ENCODE measurements at regions not wholly inside any gene's neighbourhood (a gene's known extent, or its start where the extent isn't known, plus 50 kb on each side); places are given as distances from the start of the nearest gene placed in this dataset.
"Not testable (repeated sequence)": the region's sequence is repeated elsewhere in the genome, so short reads cannot be mapped to it uniquely, and the experiment has no call there.

DNA sequence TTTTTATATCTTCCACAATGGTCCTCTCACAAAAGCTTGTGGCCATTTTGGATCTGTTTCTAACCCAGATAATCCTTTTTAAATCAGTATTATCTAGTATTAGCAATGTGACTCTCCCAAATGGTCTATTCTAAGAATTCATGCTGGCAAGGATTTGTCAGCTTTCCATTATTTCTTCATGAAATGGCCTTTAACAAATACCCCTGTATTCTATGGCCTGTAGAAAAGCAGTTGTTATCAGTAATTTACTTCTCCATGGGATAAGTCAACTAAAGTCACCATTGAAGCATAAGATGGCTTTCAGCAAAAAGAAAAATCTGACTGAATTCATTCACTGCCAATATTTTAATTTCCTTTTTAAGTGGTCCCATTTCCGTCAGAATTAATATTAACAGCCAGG is 346.4 kb upstream of the FAM174A start:
- no peak for DNase-seq

DNA sequence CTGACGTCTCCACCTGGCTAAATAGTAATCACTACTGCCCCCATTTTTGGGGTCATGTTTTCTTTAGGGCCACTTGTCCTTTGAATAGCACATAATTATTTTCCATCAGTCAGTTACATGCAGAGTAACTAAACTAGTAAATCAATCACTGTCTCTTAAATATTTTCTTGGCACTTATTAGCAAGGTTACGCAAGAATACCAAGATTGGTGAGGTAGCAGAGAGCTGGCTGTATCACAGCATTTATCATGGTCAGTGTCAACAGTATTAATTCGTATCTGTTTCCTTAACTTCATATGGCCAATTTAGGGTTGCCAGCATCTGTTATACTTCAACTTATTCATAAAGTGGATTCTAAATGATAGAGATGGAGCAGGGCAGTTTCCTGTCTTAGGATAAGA is 346.8 kb upstream of the FAM174A start:
- DNase-seq, result no peak

DNA sequence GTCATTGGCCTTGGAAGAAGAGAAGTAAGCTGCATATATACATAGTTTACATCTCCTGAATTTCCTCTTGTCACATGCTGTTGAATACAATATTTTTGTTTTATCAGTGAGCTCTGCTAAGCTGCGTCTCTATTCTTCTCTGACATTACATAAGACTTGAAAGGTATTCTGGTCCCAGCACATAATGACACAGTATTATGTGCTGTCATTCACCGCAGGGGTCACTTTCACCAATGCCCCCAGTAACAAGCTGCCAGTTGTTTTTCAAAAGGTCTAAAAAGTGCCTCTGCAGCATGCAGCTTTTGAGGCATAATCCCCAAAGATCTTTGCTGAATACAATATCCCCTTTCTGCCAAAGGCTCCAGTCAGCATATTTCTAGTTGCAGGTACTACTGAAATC is 349.0 kb upstream of the FAM174A start:
- no peak for DNase-seq

DNA sequence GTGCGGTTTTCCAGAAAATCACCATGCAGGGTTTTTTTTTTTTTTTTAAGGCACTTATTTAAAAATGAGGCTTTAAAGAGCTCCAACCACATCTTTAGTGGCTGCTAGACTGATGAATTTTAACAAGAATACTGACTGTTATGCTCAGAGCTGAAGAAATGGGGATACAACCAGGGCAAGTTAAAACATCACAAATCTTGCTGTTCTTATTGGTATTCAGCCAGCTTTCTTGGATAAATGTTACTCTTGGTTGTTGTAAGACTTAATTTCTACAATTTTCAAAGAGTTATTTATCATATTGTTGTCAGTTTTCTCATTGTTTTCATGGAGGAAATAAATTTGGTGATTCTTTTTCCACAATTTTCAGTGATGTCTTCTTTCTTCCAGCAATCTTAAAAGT is 352.8 kb upstream of the FAM174A start:
- DNase-seq, result no peak

DNA sequence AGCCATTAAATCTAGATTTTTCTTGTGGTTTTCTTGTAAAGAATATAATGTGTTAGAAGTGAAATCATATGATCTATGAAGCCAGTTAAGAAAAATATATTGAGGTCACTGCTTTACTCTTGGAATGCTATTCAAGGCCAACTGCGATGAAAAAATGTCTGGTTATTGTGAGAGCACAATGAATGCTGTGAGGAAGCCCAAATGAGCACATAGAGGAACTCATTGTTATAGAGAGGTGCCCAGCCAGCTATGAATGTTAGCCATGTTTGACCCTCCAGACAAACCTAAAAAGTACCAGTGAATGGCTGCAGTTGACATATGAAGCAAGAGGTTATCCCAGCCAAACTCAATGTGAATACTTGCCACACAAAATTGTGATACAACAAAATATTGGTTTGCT is 359.8 kb upstream of the FAM174A start:
- no peak for DNase-seq

DNA sequence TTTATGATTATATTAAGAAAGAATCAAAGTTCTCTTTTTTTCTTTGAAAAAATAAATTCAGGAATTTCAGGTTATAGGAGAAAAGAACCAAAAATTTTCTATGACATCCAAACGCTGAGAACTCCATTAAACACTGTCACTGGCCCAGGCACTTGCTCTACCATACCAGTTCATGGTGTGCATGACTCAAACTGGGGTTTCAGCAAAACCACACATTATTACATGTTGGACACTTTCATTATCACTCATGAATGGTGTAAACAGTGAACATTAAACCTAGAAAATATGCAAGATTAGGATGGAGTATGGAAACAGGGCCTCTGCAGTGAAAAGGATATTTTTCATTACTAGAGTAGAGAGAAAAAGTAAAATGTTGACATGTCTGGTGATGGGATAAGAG is 369.9 kb upstream of the FAM174A start:
- DNase-seq, result no peak

DNA sequence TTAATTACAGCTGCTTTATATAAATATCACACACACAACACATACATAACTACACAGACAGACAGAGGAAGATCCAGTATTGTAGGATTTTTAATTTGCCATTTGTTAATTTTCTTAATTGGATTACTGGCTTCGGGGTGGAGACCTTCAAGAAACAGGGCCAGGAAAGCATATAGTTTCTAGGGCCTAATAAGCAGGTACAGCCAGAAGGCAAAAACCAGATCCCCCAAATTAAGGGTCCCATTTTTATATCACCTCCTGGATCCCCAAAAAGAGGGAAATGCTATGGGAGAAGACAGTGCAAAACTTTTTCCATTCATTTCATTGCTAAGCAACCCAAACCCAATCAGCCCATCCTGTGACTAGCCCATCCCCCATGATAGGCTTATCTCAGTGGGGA is 373.3 kb upstream of the FAM174A start:
- no peak for DNase-seq

DNA sequence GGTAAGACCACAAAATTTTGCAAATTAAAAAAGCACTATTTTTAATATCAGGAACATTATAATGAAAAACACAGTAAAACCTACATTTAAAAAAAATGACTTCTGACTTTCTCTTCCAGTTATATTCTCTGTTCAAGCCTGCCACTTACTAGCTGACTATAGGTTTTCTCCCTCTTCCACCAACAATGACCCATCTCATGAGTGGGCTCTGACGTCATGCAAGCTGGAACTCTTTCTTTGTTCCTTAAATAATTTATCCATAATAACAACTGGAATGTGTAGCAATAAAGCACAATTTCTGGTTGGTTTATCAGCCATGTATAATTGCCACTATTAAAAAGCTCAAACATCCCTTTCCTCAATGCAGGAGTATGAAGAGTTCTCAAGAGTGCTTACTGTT is 378.1 kb upstream of the FAM174A start:
- DNase-seq, result no peak

DNA sequence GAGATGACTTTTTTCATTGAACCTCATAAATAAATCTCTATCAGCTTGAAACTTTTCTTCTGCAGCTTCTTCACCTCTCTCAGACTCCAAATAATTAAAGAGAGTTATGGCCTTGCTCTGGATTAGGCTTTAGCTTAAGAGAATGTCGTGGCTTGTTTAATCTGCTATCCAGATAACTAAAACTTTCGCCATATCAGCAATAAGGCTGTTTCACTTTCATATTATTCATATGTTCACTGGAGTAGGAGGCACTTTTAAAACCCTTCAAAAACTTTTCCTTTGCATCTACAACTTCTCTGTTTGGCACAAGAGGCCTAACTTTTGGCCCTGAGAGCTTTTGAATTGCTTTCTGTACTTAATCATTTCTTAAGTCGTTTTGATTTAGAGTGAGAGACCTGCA is 386.9 kb upstream of the FAM174A start:
- no peak for DNase-seq

DNA sequence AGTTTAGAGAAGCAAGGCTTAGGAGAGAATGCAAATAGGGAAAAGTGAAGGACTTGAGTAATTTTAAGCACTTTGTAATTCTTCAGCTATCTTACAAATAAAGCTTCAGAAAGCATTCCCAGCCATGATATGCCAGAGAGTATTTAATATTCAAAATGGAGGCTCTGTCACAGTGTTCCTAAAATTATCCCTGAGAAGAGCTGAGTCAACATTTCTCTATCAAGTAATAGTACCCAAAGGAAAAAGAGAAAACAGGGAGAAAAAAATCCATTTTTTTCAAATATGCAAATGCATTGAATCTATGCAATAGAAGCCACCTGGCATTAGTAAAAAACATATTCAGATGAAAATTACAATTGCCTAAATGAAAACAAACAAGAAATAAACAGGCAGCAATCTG is 392.6 kb upstream of the FAM174A start:
- DNase-seq, result no peak

DNA sequence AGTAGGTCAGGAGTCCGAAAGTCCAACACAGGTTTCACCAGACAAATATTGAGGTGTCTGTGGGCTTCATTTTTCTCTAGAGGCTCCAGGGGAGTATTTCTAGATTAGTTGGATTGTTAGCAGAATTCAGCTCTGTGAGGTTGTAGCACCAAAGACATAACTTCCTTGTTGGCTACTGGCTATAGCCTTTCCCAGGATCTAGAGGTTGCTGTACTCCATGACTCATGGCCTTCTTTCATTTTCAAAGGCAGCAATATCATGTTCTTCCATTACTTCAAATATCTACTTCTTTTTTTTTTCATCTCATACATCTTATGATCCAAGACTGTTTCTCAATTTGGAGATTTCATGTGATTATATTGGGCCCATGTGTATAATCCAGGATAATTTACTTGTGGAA is 404.0 kb upstream of the FAM174A start:
- no peak for DNase-seq

DNA sequence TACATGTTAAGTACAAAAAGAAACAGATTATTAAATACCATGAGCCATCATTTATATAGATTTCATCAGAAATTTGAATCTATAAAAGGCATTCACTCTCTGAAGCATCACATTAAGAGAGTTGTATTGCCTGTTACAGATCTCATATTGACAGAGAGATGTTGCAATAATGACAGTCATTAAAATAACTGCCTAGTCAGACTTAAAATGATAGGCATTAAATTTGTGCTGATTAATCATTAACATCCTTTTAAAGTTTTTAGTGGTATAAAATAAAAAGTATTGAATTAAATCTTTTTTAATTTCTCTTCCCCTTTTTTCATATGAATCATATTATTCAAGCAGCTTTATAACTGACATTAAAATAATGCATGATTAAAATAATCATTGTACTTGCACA is 404.9 kb upstream of the FAM174A start:
- DNase-seq, result no peak

DNA sequence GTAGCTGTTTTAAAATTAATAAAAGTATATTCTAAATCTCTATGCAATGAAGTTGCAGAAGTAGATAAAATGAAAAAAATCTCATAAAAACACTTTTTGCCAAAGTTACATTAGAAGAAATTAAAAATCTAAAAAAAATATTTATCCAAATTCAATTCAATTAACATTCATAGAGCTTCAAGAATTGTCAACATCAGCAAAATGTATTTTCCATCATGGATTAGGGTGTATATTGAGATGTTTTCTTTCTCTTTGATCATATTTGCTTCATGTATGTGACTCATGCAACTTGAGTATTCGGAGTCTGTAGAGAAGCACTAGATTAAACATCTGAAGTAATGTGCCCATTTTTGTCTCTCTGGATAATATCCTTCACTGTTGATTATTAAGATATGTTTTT is 415.3 kb upstream of the FAM174A start:
- no peak for DNase-seq

DNA sequence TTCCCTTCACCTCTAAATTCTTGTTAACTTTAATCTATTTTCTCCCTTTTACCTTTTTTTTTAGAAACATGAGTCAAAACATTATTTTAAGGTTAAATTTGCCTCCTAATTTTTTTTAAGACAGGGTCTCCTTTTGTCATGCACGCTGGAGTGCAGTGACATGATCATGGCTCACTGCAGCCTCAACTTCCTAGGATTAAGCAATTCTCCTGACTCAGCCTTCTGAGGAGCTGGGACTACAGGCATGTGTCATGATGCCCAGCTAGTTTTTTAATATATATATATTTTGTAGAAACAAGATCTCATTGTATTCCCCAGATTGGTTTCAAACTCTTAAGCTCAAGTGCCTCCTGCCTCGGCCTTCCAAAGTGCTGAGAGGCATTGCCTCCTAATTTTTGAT is 424.7 kb upstream of the FAM174A start:
- DNase-seq, result no peak

DNA sequence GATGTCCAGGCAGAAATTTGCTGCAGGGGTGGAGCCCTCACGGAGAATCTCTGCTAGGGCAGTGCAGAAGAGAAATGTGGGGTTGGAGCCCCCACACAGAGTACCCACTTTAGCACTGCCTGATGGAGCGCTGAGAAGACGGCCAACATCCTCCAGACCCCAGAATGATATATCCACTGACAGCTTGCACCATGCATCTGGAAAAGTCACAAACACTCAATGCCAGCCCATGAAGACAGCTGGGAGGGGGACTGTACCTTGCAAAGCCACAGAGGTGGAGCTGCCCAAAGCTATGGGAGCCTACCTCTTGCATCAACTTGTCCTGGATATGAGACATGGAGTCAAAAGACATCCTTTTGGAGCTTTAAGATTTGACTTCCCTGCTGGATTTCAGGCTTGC is 426.3 kb upstream of the FAM174A start:
- DNase-seq, result no peak

DNA sequence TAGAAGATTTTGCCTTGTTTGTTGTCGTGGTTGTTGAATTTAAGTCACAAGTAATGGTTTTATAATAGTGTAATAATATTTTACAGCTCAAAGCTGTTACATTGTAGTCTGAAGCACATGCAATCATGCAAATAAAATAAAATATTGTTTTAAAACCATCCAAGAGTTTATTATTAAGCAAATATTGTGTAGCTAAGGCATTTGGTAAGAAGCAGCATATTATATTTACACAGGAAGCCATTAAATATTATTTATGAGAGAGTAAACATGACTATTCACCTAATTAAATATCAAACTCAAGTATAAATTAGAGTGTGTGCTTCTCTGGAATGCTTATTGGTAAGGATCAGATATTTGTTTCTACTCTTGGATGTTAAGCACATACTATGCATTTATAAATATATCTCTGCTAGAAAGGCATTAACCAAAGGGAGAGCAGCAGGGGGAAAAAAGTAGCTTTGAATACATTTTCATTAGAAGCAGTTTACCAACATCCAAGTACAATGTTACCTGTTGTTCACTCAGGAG is 431.5 kb upstream of the FAM174A start:
- DNase-seq, result not testable (repeated sequence)

DNA sequence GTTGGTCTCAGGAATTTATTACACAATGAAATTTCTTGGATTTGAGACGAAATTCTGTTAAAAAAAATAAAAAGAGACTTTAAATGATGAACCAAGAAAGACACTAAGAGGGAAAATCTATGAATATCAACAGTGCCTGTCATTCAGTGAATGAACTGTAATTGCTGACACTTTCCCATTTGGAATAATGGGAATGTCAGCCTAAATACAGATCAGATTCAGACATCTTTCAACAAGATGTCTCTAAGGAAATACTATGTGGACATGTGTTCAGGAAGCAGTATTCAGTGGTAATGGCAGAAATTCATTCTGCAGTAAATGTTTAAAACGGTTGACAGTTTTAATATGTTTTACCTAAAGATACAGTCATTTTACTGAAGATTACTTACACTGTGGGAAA is 433.7 kb upstream of the FAM174A start:
- not testable (repeated sequence) for DNase-seq

DNA sequence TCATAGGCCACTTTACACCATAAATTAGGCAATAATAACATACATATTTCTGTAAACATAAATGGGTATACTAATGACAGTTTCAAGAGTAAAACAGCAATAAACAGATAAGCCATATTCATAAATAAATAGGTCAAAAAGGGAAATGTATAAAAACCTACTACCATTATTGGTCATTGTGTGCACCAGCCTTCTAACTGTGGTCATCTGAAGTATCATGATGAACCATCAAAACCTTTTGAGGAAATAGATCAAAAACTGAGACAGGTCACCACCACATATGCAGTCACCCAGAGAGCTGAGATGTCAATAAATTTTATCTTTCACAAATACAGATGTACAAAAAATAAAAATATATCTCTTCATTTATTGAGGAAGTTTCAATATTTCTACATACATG is 438.8 kb upstream of the FAM174A start:
- DNase-seq, result not testable (repeated sequence)

DNA sequence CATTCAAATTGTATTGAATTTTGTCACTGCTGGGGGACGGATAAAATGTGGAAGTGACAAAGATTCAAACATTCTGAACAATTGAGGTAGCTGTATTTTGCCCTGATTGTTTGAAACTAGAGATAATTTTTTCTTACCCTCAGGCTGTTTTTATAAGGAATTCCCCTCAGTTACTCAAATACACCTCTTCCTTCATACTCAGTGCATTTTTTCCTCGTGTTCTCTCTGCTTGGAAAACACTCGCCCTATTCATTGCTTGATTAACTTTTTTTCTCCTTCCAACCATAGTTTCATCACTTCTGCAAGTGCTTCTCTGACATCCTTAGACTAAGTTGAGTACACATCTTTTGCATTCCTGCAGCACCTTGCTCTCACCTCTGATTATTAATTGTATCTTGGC is 454.5 kb upstream of the FAM174A start:
- DNase-seq, result not testable (repeated sequence)

DNA sequence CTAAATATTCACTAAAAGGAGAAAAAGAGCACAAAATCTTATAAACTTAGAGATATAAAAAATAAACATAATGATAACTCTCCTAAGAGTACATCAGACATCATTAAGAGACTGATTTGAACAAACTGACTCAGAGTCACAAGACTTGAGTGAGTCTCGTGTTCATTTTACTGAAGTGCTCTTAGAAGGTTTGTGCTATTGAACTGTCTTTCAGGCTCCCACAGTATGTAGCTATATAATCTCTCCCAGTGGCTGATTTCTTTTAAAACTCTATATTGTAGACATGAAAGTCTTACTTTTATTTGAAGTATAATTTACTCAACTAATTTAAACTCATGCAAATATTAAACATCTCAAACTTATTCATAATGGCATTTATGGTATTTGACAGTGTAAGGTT is 456.0 kb upstream of the FAM174A start:
- DNase-seq, result not testable (repeated sequence)

DNA sequence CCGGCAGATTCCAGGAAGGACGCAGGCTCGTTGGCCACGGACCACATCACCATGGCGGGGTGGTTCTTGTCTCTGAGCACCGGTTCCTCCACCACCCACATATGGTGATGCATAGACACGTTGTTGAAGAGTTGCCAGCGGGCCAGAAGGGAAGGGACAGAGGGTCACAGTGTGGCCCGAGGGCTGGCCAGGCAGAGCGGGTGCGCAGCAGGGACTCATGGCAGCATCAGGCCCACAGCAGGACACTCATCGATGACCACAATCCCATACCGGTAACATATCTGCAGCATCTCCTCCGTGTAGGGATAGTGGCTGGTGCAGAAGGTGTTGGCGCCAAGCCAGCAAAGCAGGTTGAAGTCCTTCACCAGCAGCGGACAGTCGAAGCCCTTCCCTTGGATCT is 469.2 kb upstream of the FAM174A start:
- DNase-seq, result not testable (repeated sequence)

DNA sequence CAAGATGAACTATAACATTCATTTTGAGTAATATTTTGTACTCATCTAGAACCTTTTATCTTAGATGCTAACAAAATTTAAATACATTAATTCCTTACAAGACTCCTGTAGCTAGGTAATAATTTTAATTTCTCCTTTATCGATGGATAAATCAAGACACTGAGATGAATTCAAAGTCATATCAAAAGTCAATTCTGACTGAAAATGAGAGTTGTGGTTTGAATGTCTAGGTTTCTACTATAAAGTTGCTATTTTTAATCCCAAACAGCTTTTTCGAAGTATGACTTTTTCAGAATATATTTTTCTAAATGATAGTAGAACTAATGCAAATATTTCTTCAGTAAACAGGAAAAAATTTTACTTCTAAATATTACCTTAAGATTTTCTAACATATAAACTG is 491.7 kb upstream of the FAM174A start:
- DNase-seq, result no peak

DNA sequence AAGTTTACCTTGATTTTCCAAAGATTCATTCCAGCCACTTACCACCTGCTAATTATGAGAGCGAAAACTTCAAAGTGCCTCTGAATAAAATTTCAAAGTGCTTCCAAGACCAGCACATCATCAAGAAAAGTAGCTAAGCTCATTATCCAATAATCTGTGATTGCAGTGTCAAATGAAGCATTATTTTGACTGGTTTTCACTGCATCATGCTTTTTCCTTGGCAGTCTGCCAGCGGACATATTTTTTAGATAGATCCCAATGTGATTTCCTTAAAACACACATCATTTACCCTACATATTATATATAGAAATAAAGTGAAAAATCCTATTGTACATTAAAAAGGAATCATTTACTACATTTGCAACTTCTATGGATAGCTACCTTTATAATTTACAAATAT is 508.6 kb upstream of the FAM174A start:
- no peak for DNase-seq

DNA sequence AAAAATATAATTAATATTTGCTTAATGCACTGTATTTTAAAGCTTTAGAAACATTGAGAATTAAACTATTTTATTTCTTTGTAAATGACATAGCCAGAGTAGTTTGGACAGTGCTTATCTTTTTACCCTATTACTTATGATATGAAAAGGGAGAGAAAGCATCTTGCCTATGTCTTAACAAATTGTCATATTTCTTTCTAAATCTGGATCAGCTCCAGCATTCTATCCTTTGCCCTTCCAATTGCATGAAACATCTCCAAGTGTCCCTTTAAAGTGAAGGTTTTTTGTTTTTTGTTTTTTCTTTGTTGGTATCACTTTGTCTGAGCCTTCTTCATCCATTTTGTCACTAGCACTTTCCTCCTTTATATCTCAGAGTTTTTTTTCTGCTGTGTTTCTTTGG is 511.6 kb upstream of the FAM174A start:
- no peak for DNase-seq

DNA sequence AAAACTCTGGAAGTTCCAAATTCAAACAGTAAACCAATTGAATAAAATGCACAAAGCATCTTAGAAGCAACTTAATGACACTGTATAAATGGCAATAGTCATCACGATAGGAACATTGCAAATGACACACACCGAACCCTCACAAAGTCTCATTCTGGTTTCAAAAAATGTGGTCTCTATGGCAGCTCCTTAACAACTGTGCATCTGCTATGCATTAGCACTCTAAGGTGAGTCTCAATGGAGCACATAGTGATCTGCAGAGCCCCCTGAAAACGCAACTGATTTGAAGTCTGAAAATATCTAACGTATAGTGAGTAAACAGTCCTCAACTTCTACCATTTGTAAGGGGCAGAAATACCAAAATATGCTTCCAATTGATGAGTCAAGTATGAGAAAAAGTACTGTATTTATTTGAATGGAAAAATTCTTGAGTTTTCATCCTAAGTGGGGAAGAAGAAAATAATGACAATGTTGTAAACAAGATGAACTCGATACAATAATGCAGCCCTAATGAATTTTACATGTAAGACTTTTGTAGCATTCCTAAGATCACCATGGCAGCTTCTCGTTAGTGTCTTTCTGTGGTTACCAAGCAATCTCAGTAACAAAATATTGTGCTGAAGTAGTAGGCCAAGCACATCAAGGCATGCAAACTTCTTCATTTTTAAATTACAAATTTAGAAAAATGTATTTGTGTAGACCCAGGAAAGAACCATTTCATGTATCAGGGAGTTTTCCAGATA is 517.5 kb upstream of the FAM174A start:
- DNase-seq, result no peak
